Lower lobe of right lung (tissue), 2 donors: ENCODE measurements at regions not wholly inside any gene's neighbourhood (a gene's known extent, or its start where the extent isn't known, plus 50 kb on each side); places are given as distances from the start of the nearest gene placed in this dataset.

Source experiments
- ATAC-seq, 2 donors: fragments of 200-7000 bp; cut with Tn5 transposase; one replicate each; pipeline ENCODE4 v1.9.1; 2020 to 2022; ENCODE audit warnings: mild to moderate bottlenecking in 2 of 2, moderate library complexity in 2 of 2
- DNase-seq: peaks from one replicate; pipeline ENCODE4 v3.0.0-alpha.2; 2020
- H3K27ac ChIP-seq: fragments of 200-600 bp; one replicate; pipeline ENCODE4 v1.8.0; 2022
- H3K27me3 ChIP-seq: fragments of 200-600 bp; one replicate; pipeline ENCODE4 v1.8.0; 2022; ENCODE audit warnings: low read depth
- H3K36me3 ChIP-seq: fragments of 200-600 bp; one replicate; pipeline ENCODE4 v1.8.0; 2022; ENCODE audit warnings: mild to moderate bottlenecking
- H3K4me1 ChIP-seq: fragments of 200-600 bp; one replicate; pipeline ENCODE4 v1.8.0; 2022
- H3K4me3 ChIP-seq: fragments of 200-600 bp; one replicate; pipeline ENCODE4 v1.8.0; 2022; ENCODE audit warnings: mild to moderate bottlenecking
- H3K9me3 ChIP-seq: fragments of 200-600 bp; one replicate; pipeline ENCODE4 v1.8.0; 2022
- CTCF ChIP-seq: fragments of 200-600 bp; IDR thresholded peaks from one replicate; pipeline ENCODE4 v1.8.0; 2022; ENCODE audit warnings: antibody characterized with exemption, mild to moderate bottlenecking
- intact Hi-C: fragments of 100-400 bp; cut with DNase I; formaldehyde crosslinking; loops from one replicate; pipeline ENCODE4 v1.11.0; 2022
- donor health status: DM: no; HTN: yes; CAD: no; lungs with severe emphysema.

GRCh38 chr2:144690771-144691170, 170.9 kb upstream of the ZEB2 start:
- no peaks in the 10 kb centered on the region for H3K36me3 ChIP-seq
- H3K4me1 ChIP-seq = no peaks in the 10 kb centered on the region
- no peak for DNase-seq
- TF ChIP-seq CTCF = no peak
- no peak overlapping the region for H3K4me3 ChIP-seq
- ATAC-seq = no peak
- intact Hi-C loops = no loop called here
- H3K9me3 ChIP-seq = no peaks in the 10 kb centered on the region
- H3K27ac ChIP-seq = no peak overlapping the region
- H3K27me3 ChIP-seq = no peaks in the 10 kb centered on the region

- H3K27ac ChIP-seq = peak overlapping the region; percentile 31
- peaks cover 18% of the 10 kb centered on the region for H3K4me1 ChIP-seq
- H3K9me3 ChIP-seq = no peaks in the 10 kb centered on the region
- no peak overlapping the region for H3K4me3 ChIP-seq
- TF ChIP-seq CTCF = no peak
- H3K36me3 ChIP-seq = no peaks in the 10 kb centered on the region
- no peak for DNase-seq
- no peaks in the 10 kb centered on the region for H3K27me3 ChIP-seq
- peak; percentile 69 to 81 for ATAC-seq
- intact Hi-C loops = no loop called here
Observed at GRCh38 chr2:144686518-144687215, 166.7 kb upstream of the ZEB2 start.

DNA sequence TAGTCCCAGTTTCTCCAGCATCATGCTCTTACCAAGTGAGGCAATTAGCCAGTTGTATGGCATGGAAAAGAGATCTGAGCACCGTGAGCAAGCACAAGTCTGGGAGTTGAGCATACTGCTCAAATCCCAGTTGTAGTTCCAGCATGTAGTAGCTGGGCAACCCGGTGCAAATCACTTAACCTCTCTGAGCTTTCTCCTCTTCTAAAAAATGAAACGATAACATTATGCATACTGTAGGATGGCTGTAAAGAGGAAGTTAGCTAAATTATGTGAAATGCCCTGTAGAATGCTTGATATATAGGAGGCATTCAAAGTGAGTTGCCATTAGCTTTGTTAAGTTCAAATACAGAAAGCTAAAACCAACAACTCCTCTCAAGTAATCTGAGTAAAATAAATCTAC, 164.0 kb upstream of the ZEB2 start:
- Histone ChIP-seq H3K4me3 (no peak overlapping the region), H3K4me1 (peaks cover 18% of the 10 kb centered on the region), H3K27ac (no peak overlapping the region), H3K9me3 (no peaks in the 10 kb centered on the region), H3K36me3 (no peaks in the 10 kb centered on the region), H3K27me3 (no peaks in the 10 kb centered on the region)
- no peak for TF ChIP-seq CTCF
- ATAC-seq = no peak
- intact Hi-C loops = no loop called here
- DNase-seq = no peak

DNA sequence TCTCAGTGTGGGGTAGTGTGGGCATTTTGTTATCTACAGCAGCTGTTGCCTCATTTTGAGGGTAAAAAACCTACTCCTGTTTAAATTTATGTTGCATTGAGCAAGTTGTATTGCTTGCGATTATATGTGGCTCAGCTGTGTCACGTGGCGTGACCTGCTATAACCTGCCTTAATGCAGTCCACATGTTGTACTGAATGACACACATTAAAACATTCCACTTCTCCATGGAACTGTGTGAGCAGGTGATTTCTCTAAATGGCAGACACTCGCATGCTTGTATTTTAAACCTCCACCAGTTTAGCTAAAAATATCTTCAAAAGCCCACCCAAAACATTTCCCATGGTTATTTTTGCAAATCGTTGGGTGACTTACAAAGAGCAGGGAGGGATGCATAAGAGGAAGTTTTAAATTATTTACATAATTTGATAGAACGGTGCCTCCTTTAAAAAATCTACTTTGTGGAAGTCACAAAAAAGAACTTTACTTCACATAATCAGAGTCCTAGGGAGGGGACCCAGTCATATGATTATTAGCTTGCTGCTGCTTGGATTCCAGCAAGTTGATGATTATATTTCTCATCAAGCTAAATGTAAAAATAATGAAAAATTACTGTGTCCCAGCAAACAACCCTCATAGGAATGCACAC, 163.3 kb upstream of the ZEB2 start:
- Histone ChIP-seq H3K27ac (no peak overlapping the region), H3K27me3 (no peaks in the 10 kb centered on the region), H3K4me1 (peaks cover 18% of the 10 kb centered on the region), H3K36me3 (no peaks in the 10 kb centered on the region), H3K9me3 (no peaks in the 10 kb centered on the region), H3K4me3 (no peak overlapping the region)
- no peak for TF ChIP-seq CTCF
- no peak for DNase-seq
- ATAC-seq = no peak
- intact Hi-C loops = no loop called here

DNA sequence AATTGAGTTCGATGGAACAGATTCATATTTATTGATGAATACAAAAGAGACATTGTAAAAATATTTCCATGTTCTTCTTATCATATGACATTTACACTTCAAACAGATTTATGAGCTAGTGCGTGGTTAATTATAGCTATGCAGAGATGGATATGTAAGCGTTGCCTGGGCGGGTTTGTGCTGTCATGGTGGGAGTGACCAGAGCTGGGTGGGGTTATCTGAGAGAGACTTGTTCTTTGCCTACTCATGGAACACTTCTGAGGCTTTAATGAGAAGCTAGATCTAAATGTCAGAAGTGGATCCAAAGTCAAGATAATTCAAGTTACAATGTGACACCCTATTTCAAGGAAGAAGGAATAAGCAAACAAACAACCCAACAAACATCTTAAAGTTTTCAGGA, 162.3 kb upstream of the ZEB2 start:
- no peaks in the 10 kb centered on the region for H3K9me3 ChIP-seq
- no peak for TF ChIP-seq CTCF

More for the DNA sequence above, 162.3 kb upstream of the ZEB2 start:
- no peaks in the 10 kb centered on the region for H3K36me3 ChIP-seq
- peaks cover 18% of the 10 kb centered on the region for H3K4me1 ChIP-seq
- DNase-seq = no peak
- no peak overlapping the region for H3K27ac ChIP-seq
- peak in 1 of 2 donors; percentile 51 for ATAC-seq
- intact Hi-C loops = no loop called here
- H3K27me3 ChIP-seq = no peaks in the 10 kb centered on the region
- no peak overlapping the region for H3K4me3 ChIP-seq
